ENCODE measurements at regions not wholly inside any gene's neighbourhood (a gene's known extent, or its start where the extent isn't known, plus 50 kb on each side); places are given as distances from the start of the nearest gene placed in this dataset.

DNA sequence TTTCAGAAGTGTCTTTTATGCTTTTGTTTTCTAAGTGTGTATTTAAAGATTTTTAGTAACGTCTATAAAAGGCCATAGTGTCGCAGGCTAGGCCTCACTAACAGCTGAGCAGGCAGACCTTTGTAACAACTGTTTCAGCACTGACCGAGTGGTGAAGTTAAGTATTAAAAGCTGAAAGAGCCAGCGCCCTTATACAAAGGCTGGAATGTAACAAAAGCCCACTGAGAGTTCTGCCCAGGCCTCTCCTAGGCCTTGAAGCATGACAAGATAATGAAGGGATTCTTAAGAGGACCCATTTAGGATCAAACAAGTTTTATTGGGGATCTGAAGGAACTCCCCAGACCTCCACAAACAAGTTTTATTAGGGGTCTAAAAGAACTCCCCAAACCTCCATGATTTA lies 722.5 kb upstream of the PRKX start:
- no peaks in the 10 kb centered on the region for H3K36me3 ChIP-seq (ENCODE audit: insufficient read depth)
- no peaks in the 10 kb centered on the region for H3K4me1 ChIP-seq (ENCODE audit: insufficient read depth)
- H3K27ac ChIP-seq (ENCODE audit: low read depth) = no peak overlapping the region
- WGBS = 62% methylated on average over 4 of the region's 4 CpGs
- H3K4me3 ChIP-seq (ENCODE audit: low read depth, low read length) = no peak overlapping the region
- no peak for DNase-seq (ENCODE audit: extremely low spot score)

DNA sequence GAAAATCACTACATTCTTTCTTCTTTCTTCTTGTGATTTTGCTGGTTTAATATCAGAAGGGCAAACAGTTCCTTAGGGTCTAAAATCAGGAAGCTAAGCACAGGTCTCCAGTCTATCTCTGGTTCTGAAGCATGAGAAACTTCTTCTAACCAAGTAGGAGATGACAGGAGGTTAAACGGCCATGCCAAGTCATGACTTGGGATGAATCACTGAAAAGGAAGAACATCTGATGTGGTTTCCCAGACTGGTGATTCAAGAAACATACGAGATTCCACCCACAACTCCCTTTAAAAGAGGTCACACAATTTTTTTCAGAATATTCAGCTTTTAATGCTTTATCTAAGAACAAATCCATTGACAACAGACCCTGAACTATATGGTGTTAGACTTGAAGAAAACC lies 684.0 kb upstream of the PRKX start:
- 74% methylated on average over 2 of the region's 2 CpGs for WGBS

DNA sequence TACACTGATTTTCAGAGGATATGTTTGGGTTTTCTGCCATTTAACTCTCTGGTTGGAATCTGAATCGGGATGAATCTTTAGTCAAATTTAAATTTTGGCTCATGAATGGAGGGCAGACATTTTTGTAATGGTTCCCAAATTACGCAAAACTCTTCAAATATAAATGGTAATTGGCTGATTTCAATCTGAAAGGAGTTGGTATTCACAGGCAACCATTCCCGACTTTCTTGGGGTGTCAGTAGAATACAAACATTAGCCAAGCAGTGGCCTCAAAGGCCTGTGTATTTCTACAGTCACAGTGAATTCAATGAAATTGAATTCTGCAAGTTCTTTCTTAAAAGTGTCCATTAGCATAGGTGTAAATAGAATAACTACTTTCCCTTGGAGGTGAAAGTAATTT lies 668.8 kb upstream of the PRKX start:
- H3K27ac ChIP-seq (ENCODE audit: low read depth) = no peak overlapping the region
- H3K36me3 ChIP-seq (ENCODE audit: insufficient read depth) = no peaks in the 10 kb centered on the region
- H3K4me3 ChIP-seq (ENCODE audit: low read depth, low read length) = no peak overlapping the region
- H3K4me1 ChIP-seq (ENCODE audit: insufficient read depth) = no peaks in the 10 kb centered on the region
- WGBS = 70% methylated on average over 3 of the region's 3 CpGs
- DNase-seq (ENCODE audit: extremely low spot score) = no peak

More for the DNA sequence above, 684.0 kb upstream of the PRKX start:
- H3K4me3 ChIP-seq (ENCODE audit: low read depth, low read length) = no peak overlapping the region
- DNase-seq (ENCODE audit: extremely low spot score) = no peak
- no peaks in the 10 kb centered on the region for H3K36me3 ChIP-seq (ENCODE audit: insufficient read depth)
- H3K27ac ChIP-seq (ENCODE audit: low read depth) = no peak overlapping the region
- H3K4me1 ChIP-seq (ENCODE audit: insufficient read depth) = no peaks in the 10 kb centered on the region

DNA sequence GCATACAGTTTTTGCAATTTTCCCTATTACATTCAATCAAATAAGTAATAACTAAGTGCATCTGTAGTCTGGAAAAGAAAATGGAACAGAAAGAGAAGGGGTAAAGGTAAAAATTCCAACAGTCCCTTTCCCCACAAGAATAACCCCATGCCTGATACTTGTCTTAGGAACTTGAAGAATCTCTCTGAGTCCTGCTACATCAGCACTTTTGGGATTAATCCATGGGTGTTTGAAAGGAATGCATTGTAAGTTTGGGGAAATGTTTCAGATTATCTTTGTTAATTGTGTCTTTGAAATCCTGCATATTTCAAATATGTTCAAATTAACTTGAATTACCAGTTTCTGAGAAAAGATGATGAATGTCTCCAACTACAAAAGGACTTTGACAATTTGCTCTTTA lies 667.3 kb upstream of the PRKX start:
- DNase-seq (ENCODE audit: extremely low spot score) = no peak
- Histone ChIP-seq H3K4me1 (ENCODE audit: insufficient read depth) (no peaks in the 10 kb centered on the region), H3K27ac (ENCODE audit: low read depth) (no peak overlapping the region), H3K36me3 (ENCODE audit: insufficient read depth) (no peaks in the 10 kb centered on the region), H3K4me3 (ENCODE audit: low read depth, low read length) (no peak overlapping the region)

DNA sequence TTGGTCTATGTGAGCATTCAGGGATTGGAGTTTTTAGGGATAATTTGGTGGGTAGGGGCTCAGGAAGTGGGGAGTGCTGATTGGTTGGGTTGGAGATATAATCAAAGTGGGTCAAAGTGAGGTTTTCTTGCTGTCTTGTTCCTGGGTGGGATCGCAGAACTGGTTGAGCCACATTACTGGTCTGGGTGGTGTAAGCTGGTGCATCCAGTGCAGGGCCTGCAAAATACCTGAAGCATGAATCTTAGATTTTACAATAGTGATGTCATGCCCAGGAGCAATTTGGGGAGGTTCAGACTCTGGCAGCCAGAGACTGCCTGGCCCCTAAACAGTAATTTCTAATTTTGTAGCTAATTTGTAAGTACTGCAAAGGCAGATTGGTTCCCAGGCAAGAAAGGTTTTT lies 665.6 kb upstream of the PRKX start:
- no peak for DNase-seq (ENCODE audit: extremely low spot score)
- Histone ChIP-seq H3K4me3 (ENCODE audit: low read depth, low read length) (no peak overlapping the region), H3K4me1 (ENCODE audit: insufficient read depth) (no peaks in the 10 kb centered on the region), H3K27ac (ENCODE audit: low read depth) (no peak overlapping the region), H3K36me3 (ENCODE audit: insufficient read depth) (no peaks in the 10 kb centered on the region)
- 96% methylated on average over 1 of the region's 1 CpG for WGBS

DNA sequence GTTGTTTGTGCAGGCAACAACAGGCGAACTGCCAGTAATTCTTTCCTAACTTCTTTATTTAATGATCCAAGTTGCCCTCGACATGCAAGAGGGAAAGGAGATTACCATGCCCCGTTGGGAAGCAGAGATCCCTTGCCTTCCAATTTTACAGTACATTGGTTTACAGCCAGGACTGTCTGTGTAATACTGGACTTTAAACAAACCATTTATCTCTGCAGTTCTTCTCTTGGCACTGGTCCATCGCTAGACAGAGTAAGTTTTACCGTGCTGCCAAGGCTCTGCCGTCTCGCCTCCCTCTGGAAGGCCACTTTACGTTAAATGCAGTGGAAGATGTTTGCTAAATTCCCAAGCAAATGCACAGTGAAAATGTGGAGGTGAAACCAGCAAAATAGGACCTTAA lies 660.3 kb upstream of the PRKX start:
- H3K4me3 ChIP-seq (ENCODE audit: low read depth, low read length) = no peak overlapping the region
- no peaks in the 10 kb centered on the region for H3K4me1 ChIP-seq (ENCODE audit: insufficient read depth)
- no peak overlapping the region for H3K27ac ChIP-seq (ENCODE audit: low read depth)
- no peak for DNase-seq (ENCODE audit: extremely low spot score)
- no peaks in the 10 kb centered on the region for H3K36me3 ChIP-seq (ENCODE audit: insufficient read depth)
- 23% methylated on average over 8 of the region's 8 CpGs for whole genome bisulfite sequencing

DNA sequence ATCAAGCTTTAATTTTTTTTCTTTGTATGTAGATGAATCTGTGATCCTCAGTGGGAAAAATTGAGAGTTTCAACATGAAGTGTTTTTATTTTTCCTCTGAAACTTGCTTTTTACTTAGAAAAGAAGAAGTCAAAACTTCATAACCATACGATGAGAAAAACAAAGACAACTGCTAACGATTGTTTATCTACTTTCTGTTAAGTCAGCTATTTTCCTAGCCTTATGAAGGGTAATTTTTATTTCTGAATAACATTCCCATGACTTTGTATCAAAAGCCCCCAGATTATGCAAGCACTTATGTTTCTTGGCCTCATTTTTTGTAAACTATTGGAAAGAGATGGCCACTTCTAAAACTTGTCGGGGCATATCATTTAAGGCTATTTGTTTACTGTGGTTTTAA lies 645.1 kb upstream of the PRKX start:
- no peak for DNase-seq (ENCODE audit: extremely low spot score)
- 87% methylated on average over 3 of the region's 3 CpGs for WGBS
- Histone ChIP-seq H3K4me3 (ENCODE audit: low read depth, low read length) (no peak overlapping the region), H3K27ac (ENCODE audit: low read depth) (no peak overlapping the region), H3K4me1 (ENCODE audit: insufficient read depth) (no peaks in the 10 kb centered on the region), H3K36me3 (ENCODE audit: insufficient read depth) (no peaks in the 10 kb centered on the region)

DNA sequence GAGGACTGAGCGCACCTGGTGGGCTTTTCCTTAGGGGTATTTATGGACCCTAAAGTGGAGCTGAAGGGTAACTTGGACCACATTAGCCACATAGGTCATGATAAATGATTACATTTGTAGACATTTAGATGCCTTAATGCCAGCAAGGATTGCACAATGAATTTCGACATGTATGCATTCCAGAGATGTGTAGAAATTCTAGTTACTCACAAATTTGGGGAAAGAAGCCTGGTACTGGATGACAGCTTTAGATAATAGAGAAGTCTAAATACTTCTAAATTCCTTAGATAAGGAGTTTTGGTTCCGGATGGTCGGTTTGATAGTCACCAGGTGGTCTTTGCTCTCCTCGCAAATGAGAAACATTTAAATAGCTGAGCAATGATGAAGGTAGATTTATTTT lies 609.5 kb upstream of the PRKX start:
- DNase-seq (ENCODE audit: extremely low spot score) = no peak
- Histone ChIP-seq H3K36me3 (ENCODE audit: insufficient read depth) (no peaks in the 10 kb centered on the region), H3K4me3 (ENCODE audit: low read depth, low read length) (no peak overlapping the region), H3K27ac (ENCODE audit: low read depth) (no peak overlapping the region), H3K4me1 (ENCODE audit: insufficient read depth) (no peaks in the 10 kb centered on the region)
- WGBS = 65% methylated on average over 5 of the region's 5 CpGs

DNA sequence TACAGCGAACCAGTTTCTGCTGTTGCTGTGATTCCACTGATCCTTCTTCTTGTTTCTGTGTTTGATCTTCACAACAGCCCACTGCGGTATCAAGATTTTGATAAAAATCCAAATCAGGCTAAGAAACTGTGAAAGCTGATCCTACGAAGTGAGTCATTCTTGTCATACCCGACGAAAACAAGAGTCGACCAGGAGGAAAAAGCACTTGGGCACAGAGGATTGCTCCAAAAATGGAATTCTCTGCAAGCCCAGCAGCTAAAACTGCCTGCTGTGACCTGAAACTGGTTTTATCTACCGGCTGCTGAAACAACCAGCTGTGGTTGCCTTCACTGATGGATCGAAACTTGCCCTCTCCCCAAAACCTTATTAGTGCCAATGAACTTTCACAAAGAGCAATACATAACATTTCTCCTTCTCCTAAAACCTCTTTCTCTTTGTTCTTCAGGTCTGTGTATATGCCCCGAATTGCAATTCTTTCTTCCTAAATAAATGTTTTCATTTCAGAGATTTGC lies 607.0 kb upstream of the PRKX start:
- H3K4me1 ChIP-seq (ENCODE audit: insufficient read depth) = no peaks in the 10 kb centered on the region
- DNase-seq (ENCODE audit: extremely low spot score) = no peak
- no peak overlapping the region for H3K27ac ChIP-seq (ENCODE audit: low read depth)
- H3K36me3 ChIP-seq (ENCODE audit: insufficient read depth) = no peaks in the 10 kb centered on the region
- WGBS = 29% methylated on average over 9 of the region's 9 CpGs
- H3K4me3 ChIP-seq (ENCODE audit: low read depth, low read length) = no peak overlapping the region

DNA sequence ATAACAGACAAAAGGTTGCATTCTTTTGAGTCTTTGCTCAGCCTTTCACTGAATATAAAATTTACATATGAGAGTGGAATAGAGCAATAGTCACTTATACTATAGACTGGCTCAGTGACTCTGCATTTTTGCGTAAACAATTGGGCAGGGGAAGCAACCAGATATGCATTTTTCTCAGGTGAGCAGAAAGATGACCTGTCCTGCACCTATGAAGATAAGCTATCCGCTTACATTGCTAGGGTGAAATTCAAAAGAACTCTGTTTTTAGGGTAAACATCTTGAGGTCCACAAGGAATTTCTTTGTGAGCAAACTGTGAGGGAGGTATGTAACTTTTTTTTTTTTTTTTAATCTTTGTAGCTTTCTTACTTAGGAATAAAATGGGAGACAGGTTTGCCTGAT lies 602.4 kb upstream of the PRKX start:
- WGBS = 85% methylated on average over 2 of the region's 2 CpGs
- Histone ChIP-seq H3K27ac (ENCODE audit: low read depth) (no peak overlapping the region), H3K36me3 (ENCODE audit: insufficient read depth) (no peaks in the 10 kb centered on the region), H3K4me3 (ENCODE audit: low read depth, low read length) (no peak overlapping the region), H3K4me1 (ENCODE audit: insufficient read depth) (no peaks in the 10 kb centered on the region)
- DNase-seq (ENCODE audit: extremely low spot score) = no peak

DNA sequence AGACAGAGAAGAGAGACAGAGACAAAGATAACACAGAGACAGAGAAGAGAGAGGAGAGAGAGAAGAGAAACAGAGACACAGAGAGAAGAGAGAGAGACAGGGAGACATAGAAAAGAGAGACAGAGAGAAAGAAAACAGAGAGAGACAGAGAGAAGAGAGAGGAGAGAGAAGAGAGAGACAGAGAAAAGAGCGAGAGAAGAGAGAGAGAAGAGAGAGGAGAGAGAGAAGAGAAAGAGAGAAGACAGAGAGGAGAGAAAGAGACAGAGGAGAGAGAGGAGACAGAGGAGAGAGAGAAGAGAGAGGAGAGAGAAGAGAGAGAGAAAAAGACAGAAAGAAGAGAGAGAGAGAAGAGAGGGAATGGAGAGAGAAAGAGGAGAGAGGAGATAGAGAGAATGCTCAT lies 601.1 kb upstream of the PRKX start:
- Histone ChIP-seq H3K27ac (ENCODE audit: low read depth) (no peak overlapping the region), H3K36me3 (ENCODE audit: insufficient read depth) (no peaks in the 10 kb centered on the region), H3K4me3 (ENCODE audit: low read depth, low read length) (no peak overlapping the region), H3K4me1 (ENCODE audit: insufficient read depth) (no peaks in the 10 kb centered on the region)
- no peak for DNase-seq (ENCODE audit: extremely low spot score)
- WGBS = 95% methylated on average over 1 of the region's 1 CpG

DNA sequence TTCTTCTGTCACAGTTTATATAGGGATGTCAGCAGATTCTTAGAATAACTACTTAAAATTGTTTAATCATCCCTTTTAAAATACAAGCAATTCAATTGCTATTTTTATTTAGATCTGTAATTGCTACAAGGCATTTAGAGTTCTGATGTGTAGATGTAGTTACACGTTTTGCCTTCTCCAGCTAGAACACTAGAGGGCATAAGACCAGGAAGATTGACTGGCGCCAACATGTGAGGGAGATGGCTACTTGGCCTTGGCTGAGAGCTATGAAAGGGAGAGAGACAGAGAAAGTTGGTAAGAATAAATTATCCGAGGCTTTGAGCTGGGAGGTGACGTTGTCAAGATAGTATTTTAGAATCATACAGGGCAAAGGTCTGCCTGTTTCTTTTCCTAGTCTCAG lies 563.7 kb upstream of the PRKX start:
- no peak for DNase-seq (ENCODE audit: extremely low spot score)
- H3K4me1 ChIP-seq (ENCODE audit: insufficient read depth) = no peaks in the 10 kb centered on the region
- 85% methylated on average over 4 of the region's 4 CpGs for WGBS
- no peak overlapping the region for H3K27ac ChIP-seq (ENCODE audit: low read depth)
- no peaks in the 10 kb centered on the region for H3K36me3 ChIP-seq (ENCODE audit: insufficient read depth)
- no peak overlapping the region for H3K4me3 ChIP-seq (ENCODE audit: low read depth, low read length)

DNA sequence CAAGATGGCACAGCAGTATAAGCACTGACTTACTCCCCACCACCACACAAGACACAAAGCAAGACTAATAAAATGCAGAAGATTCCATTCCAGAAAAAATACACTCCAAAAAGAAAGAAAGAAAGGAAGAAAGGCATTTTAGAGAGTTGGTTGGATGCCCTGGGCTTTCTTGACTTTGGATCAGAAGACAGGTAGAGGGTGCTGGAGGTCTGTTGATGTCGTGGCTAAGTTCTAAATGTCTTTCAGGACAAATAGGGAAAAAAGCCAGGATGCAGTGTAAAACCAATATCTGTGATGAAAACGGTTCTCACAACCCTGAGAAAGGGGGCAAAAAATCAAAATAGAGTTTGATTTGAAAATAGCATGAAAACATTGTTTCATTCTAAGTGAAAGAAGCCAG lies 555.2 kb upstream of the PRKX start:
- WGBS = 30% methylated on average over 2 of the region's 2 CpGs

DNA sequence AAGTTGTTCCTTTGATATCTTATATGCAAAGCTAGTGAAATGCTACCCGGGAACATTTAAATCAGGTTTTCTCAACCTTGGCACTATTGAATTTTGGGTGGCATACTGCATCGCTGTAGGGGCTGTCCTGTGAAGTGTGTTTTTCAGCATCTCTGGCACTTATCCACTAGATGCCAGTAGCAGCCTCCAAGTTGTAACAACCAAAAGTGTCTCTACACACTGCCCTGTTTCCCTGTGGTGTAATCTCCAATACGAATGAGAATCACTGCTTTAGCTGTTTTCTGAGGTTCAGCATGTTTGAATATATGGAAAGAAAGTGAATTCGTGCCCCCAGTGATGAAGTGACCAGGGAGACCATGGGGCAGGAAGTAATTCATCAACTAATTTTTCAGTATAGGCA lies 551.6 kb upstream of the PRKX start:
- H3K36me3 ChIP-seq (ENCODE audit: insufficient read depth) = no peaks in the 10 kb centered on the region
- H3K4me3 ChIP-seq (ENCODE audit: low read depth, low read length) = no peak overlapping the region
- no peak for DNase-seq (ENCODE audit: extremely low spot score)
- H3K27ac ChIP-seq (ENCODE audit: low read depth) = no peak overlapping the region
- 94% methylated on average over 4 of the region's 4 CpGs for WGBS
- H3K4me1 ChIP-seq (ENCODE audit: insufficient read depth) = no peaks in the 10 kb centered on the region

More for the DNA sequence above, 555.2 kb upstream of the PRKX start:
- Histone ChIP-seq H3K27ac (ENCODE audit: low read depth) (no peak overlapping the region), H3K4me3 (ENCODE audit: low read depth, low read length) (no peak overlapping the region), H3K36me3 (ENCODE audit: insufficient read depth) (no peaks in the 10 kb centered on the region), H3K4me1 (ENCODE audit: insufficient read depth) (no peaks in the 10 kb centered on the region)
- DNase-seq (ENCODE audit: extremely low spot score) = no peak

DNA sequence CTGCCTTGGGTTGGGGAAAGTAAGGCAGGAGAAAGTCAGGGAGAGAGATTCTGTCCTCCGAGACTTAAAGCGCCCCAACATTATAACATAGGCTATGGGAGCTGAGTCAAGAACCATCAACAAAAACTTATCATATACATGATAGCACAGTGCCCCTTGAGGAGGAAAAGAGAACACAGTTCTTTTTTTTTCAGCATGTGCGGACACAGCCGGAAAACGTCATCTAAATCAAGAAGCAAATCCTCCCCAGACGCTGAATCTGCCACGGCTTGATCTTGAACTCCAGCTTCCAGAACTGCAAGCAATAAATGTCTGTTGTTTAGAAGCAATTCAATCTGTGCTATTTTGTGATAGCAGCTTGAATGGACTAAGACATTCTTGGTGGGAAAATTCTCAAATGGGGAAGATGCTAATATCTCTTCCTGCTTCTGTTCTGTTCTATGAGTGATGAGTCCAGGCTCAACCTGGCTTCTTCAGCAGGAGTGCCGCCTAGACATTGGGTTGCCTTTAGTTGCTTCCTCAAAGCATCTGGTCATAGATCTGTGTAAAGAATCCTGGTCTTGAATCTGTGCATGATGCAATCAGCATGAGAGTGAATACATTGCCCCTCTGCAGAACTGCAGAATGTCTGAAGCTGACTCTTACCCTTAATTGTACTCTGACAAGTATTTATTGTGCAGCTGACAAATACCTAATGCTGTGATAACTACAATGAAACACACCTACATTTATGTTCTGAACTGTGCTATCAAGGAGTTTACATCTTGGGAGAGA lies 549.8 kb upstream of the PRKX start:
- no peak for DNase-seq (ENCODE audit: extremely low spot score)

More for the DNA sequence above, 549.8 kb upstream of the PRKX start:
- 30% methylated on average over 8 of the region's 8 CpGs for WGBS
- Histone ChIP-seq H3K4me3 (ENCODE audit: low read depth, low read length) (no peak overlapping the region), H3K4me1 (ENCODE audit: insufficient read depth) (no peaks in the 10 kb centered on the region), H3K36me3 (ENCODE audit: insufficient read depth) (no peaks in the 10 kb centered on the region), H3K27ac (ENCODE audit: low read depth) (no peak overlapping the region)
